Progenitor cell of endocrine pancreas (in vitro differentiated cells): ENCODE measurements at regions not wholly inside any gene's neighbourhood (a gene's known extent, or its start where the extent isn't known, plus 50 kb on each side); places are given as distances from the start of the nearest gene placed in this dataset.

ENCODE experiments used
- DNase-seq: peaks from one replicate; pipeline ENCODE4 v3.0.0; 2021; ENCODE audit warnings: low spot score; ENCODE audit not compliant: unreplicated experiment
- H3K27ac Mint-ChIP-seq: 2 replicates; pipeline ENCODE4 v1.8.0; 2021; ENCODE audit warnings: mild to moderate bottlenecking, moderate library complexity, mixed read lengths
- H3K27me3 Mint-ChIP-seq: 2 replicates; pipeline ENCODE4 v1.8.0; 2021; ENCODE audit warnings: mixed read lengths
- H3K36me3 Mint-ChIP-seq: 2 replicates; pipeline ENCODE4 v1.8.0; 2022; ENCODE audit warnings: mixed read lengths; ENCODE audit not compliant: insufficient read depth
- H3K4me1 Mint-ChIP-seq: 2 replicates; pipeline ENCODE4 v1.8.0; 2021; ENCODE audit warnings: low read depth, mixed read lengths
- H3K4me3 Mint-ChIP-seq: 2 replicates; pipeline ENCODE4 v1.8.0; 2021; ENCODE audit warnings: low read depth, mild to moderate bottlenecking, moderate library complexity, mixed read lengths
- H3K9me3 Mint-ChIP-seq: 2 replicates; pipeline ENCODE4 v1.8.0; 2021; ENCODE audit warnings: low read depth, mixed read lengths
- CTCF ChIP-seq: fragments of 200-600 bp; sonication (generic); IDR thresholded peaks from one replicate; pipeline ENCODE4 v1.5.0; 2021; ENCODE audit warnings: antibody characterized with exemption, mild to moderate bottlenecking; ENCODE audit not compliant: unreplicated experiment

DNA sequence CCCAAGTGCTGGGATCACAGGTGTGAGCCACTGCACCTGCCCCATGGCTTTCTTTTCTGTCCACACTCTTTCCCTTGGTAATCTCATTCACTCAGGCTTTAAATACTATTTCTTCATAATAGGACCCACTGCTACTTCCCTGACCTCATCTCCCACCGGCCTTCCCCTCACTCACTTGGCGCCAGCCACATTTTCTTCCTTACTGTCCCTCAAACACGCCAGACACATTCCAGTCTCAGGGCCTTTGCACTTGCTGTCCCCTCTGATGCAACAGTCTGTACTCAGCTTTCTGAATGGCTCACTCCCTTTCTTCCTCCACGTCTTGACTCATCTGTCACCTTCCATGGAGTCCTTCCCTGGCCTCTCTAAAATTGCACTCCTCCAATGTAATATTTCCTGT is 111.1 kb upstream of the MVB12B start:
- TF ChIP-seq CTCF: no peak
- Mint-ChIP-seq H3K27ac (no peak overlapping the region), H3K27me3 (peaks cover 35% of the 10 kb centered on the region), H3K4me3 (no peak overlapping the region), H3K9me3 (peaks cover 13% of the 10 kb centered on the region), H3K4me1 (no peaks in the 10 kb centered on the region), H3K36me3 (no peaks in the 10 kb centered on the region)
- DNase-seq: no peak

DNA sequence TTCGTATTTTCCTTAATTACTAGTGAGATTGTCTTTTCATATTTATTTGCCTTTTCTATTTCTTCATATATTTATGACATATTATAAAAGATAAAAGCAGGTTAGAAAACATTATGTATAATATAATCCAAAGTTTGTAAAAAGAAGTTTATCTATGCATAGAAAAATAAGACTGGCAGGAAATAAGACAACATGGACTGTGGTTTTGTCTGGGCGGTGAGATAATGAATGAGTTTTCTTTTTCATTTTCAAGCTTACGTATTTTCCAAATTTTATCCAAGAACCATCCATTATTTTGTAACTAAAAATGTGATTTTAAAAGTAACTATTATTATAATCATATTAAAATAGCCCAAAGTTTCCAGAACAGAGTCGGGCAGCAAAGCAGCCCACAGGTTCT is 109.8 kb upstream of the MVB12B start:
- peaks cover 17% of the 10 kb centered on the region for H3K9me3 Mint-ChIP-seq
- no peak for TF ChIP-seq CTCF
- H3K36me3 Mint-ChIP-seq: no peaks in the 10 kb centered on the region

DNA sequence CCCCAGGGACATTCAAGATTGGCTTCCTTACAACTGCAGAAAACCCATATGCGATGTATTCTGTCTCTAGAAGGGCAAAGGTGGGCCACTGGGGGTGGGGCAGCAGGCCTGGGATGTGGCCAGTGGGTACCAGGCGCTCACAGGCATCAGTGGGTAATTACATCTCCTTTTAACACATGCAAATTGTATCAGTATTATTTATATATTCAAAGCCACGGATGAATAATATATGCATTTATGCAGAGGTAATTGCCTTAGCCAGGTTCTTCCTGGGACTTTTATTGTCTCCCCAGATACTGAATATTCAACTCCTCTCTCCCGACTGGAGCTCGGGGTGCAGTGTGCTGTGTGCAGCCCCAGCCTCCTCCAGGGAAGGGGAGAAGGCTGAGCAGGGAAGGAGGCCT is 109.4 kb upstream of the MVB12B start:
- Mint-ChIP-seq H3K4me3 (no peak overlapping the region), H3K36me3 (no peaks in the 10 kb centered on the region), H3K9me3 (peaks cover 17% of the 10 kb centered on the region), H3K27ac (no peak overlapping the region), H3K4me1 (no peaks in the 10 kb centered on the region), H3K27me3 (peaks cover 35% of the 10 kb centered on the region)
- no peak for DNase-seq
- no peak for TF ChIP-seq CTCF

More for the DNA sequence above, 109.8 kb upstream of the MVB12B start:
- no peaks in the 10 kb centered on the region for H3K4me1 Mint-ChIP-seq
- H3K27me3 Mint-ChIP-seq: peaks cover 35% of the 10 kb centered on the region
- no peak for DNase-seq
- no peak overlapping the region for H3K4me3 Mint-ChIP-seq
- H3K27ac Mint-ChIP-seq: no peak overlapping the region

DNA sequence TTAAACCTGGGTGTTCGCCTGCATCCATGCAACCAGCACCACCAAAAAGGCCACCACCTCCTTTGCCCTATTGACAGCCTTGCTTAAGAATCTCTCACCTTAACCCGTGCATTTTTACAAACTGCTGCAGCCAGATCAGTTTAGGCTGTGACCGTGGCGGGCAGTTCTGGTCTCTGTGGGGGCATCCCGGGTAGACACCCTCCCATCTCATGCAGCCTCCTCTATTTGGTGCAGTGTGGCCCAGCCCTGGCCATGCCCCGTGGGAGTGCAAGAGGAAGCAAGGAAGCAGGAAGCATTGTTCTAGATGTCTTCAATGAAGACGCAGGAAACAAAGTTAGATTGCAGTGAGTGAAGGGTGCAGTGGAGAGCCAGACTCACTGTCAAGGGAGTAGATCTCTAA is 108.8 kb upstream of the MVB12B start:
- no peak overlapping the region for H3K4me3 Mint-ChIP-seq
- no peak overlapping the region for H3K27ac Mint-ChIP-seq
- H3K9me3 Mint-ChIP-seq: peaks cover 17% of the 10 kb centered on the region
- TF ChIP-seq CTCF: no peak
- no peaks in the 10 kb centered on the region for H3K36me3 Mint-ChIP-seq
- DNase-seq: no peak
- H3K27me3 Mint-ChIP-seq: peaks cover 35% of the 10 kb centered on the region
- no peaks in the 10 kb centered on the region for H3K4me1 Mint-ChIP-seq

GRCh38 chr9:126218359-126219125 is 108.1 kb upstream of the MVB12B start:
- no peak for DNase-seq
- Mint-ChIP-seq H3K9me3 (peaks cover 17% of the 10 kb centered on the region), H3K27me3 (peaks cover 35% of the 10 kb centered on the region), H3K4me3 (no peak overlapping the region), H3K4me1 (no peaks in the 10 kb centered on the region), H3K27ac (no peak overlapping the region), H3K36me3 (no peaks in the 10 kb centered on the region)
- no peak for TF ChIP-seq CTCF
